ENCODE measurements at regions not wholly inside any gene's neighbourhood (a gene's known extent, or its start where the extent isn't known, plus 50 kb on each side); places are given as distances from the start of the nearest gene placed in this dataset.

DNA sequence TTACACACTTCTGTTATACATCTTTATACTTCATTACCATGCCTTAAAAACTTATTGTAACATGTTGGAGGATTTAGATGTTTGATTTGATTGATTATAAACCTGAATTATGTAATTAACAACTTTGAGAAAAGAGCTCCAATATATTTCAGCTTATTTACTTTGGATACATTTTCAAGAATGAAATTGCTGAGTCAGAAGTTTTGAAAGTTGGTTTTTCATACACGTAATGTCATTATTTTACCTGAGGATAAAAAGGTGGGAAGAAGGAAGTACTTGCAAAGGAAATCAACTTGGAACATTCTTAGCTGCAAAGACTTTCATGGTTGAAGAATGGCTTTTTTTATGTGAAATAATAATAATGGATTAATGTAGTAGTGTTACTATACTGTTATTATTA lies 677.2 kb downstream of the FAM181B start:
- no peak for TF ChIP-seq YY1 (IDR thresholded peaks at IDR 0.05; ENCODE audit: insufficient read depth, insufficient read length)
- no peak for TF ChIP-seq ZNF274 (IDR thresholded peaks at IDR 0.05; ENCODE audit: low read depth, low read length)
